HCT116 (cell line): ENCODE measurements at regions not wholly inside any gene's neighbourhood (a gene's known extent, or its start where the extent isn't known, plus 50 kb on each side); places are given as distances from the start of the nearest gene placed in this dataset.

Source experiments
- ATAC-seq: fragments of 200-7000 bp; cut with Tn5 transposase; 2 replicates; pipeline ENCODE4 v1.9.1; 2020; ENCODE audit warnings: mild to moderate bottlenecking, moderate library complexity
- BruUV-seq: library from RNA; stranded (reverse); fragments of 400-500 nt; replicated peaks from 2 replicates; lab custom pipeline; 2021; lab: Mats Ljungman, UMichigan
- CTCF ChIA-PET: fragments of 300-600 bp; sonication (Branson Sonifier 250); formaldehyde crosslinking; loops from one replicate; lab custom pipeline; 2021; ENCODE audit warnings: antibody characterized with exemption; lab: Charles Lee
- POLR2A ChIA-PET: fragments of 300-600, 350-600 bp; sonication (Branson Sonifier 250); formaldehyde crosslinking; loops from one replicate; lab custom pipeline; 2021; ENCODE audit warnings: antibody characterized with exemption; lab: Charles Lee
- RAD21 ChIA-PET, 2 experiments: fragments of 300-600 bp; sonication (Branson Sonifier 250); formaldehyde crosslinking; loops; one replicate each; lab custom pipeline; 2023; ENCODE audit warnings: low total read pairs in 2 of 2; ENCODE audit not compliant: uncharacterized antibody in 2 of 2, unreplicated experiment in 2 of 2, low non-redundant PET in 1 of 2; lab: Charles Lee
- DNase-seq: peaks from one replicate; pipeline ENCODE4 v3.0.0-alpha.2; 2010; ENCODE audit warnings: low read depth, low spot score
- H2AFZ ChIP-seq: fragments of 200-600 bp; shearing (Covaris generic), sonication (generic); 2 replicates; pipeline ENCODE4 v1.6.1; 2017; ENCODE audit warnings: low read depth, mixed run types, mixed read lengths, antibody characterized with exemption, low read length; ENCODE audit not compliant: poor library complexity, severe bottlenecking
- H3K27ac ChIP-seq: 2 replicates; pipeline ENCODE4 v1.5.1; 2012; ENCODE audit warnings: low read depth, low read length
- H3K27me3 ChIP-seq: fragments of 200-600 bp; sonication (generic); 2 replicates; pipeline ENCODE4 v1.6.1; 2016; ENCODE audit warnings: mixed run types, low read length, mixed read lengths; ENCODE audit not compliant: insufficient read depth
- H3K36me3 ChIP-seq, 2 experiments: fragments of 200-500 bp in 1 of 2; fragments of 200-600 bp in 1 of 2; sonication (Bioruptor generic) in 1 of 2; sonication (generic) in 1 of 2; 2 replicates each; pipeline versions ENCODE4 v1.5.1 to v1.6.1; 2014 to 2016; ENCODE audit warnings: low read length in 2 of 2, inconsistent platforms in 1 of 2, mixed read lengths in 1 of 2, mixed run types in 1 of 2; ENCODE audit not compliant: insufficient read depth in 2 of 2, control insufficient read depth in 1 of 2
- H3K4me1 ChIP-seq, 2 experiments: fragments of 200-600 bp in 1 of 2; sonication (generic) in 1 of 2; 2 replicates each; pipeline versions ENCODE4 v1.5.1 to v1.6.1; 2012 to 2017; ENCODE audit warnings: low read length in 2 of 2, inconsistent platforms in 1 of 2, mild to moderate bottlenecking in 1 of 2, mixed read lengths in 1 of 2, mixed run types in 1 of 2, moderate library complexity in 1 of 2; ENCODE audit not compliant: insufficient read depth in 2 of 2, control insufficient read depth in 1 of 2
- H3K4me2 ChIP-seq: fragments of 200-600 bp; sonication (generic); 2 replicates; pipeline ENCODE4 v1.6.1; 2017; ENCODE audit warnings: mixed run types, low read length, mixed read lengths
- H3K4me3 ChIP-seq, 2 experiments: fragments of 200-600 bp in 1 of 2; sonication (generic) in 1 of 2; replicated peaks in 1 of 2; 2 replicates each; pipeline ENCODE4 v1.5.1; 2011 to 2016; ENCODE audit warnings: low read length in 2 of 2, control low read depth in 1 of 2, low read depth in 1 of 2, mild to moderate bottlenecking in 1 of 2, mixed read lengths in 1 of 2, mixed run types in 1 of 2
- H3K79me2 ChIP-seq: fragments of 200-600 bp; sonication (generic); 2 replicates; pipeline ENCODE4 v1.6.1; 2017; ENCODE audit warnings: mild to moderate bottlenecking, mixed run types, low read length, moderate library complexity, mixed read lengths; ENCODE audit not compliant: insufficient read depth
- H3K9ac ChIP-seq: fragments of 200-600 bp; sonication (generic); 2 replicates; pipeline ENCODE4 v1.6.1; 2016; ENCODE audit warnings: low read length, mixed read lengths
- H3K9me2 ChIP-seq: fragments of 200-600 bp; sonication (generic), shearing (Covaris generic); 2 replicates; pipeline ENCODE4 v1.6.1; 2017; ENCODE audit warnings: mixed run types, mild to moderate bottlenecking, moderate library complexity; ENCODE audit not compliant: insufficient read depth
- H3K9me3 ChIP-seq, 2 experiments: fragments of 200-500 bp in 1 of 2; fragments of 200-600 bp in 1 of 2; sonication (Bioruptor generic) in 1 of 2; sonication (generic) in 1 of 2; 2 replicates each; pipeline ENCODE4 v1.6.1; 2014 to 2017; ENCODE audit warnings: low read length in 2 of 2, mixed read lengths in 2 of 2, inconsistent platforms in 1 of 2, low read depth in 1 of 2, mild to moderate bottlenecking in 1 of 2, mixed run types in 1 of 2, moderate library complexity in 1 of 2; ENCODE audit not compliant: control insufficient read depth in 1 of 2, insufficient read depth in 1 of 2
- H4K20me1 ChIP-seq: fragments of 200-600 bp; sonication (generic), shearing (Covaris generic); 2 replicates; pipeline ENCODE4 v1.6.1; 2017; ENCODE audit warnings: mixed run types, mild to moderate bottlenecking, moderate library complexity; ENCODE audit not compliant: insufficient read depth
- CBX3 ChIP-seq: IDR thresholded peaks from 2 replicates; pipeline ENCODE4 v1.6.1; 2012; ENCODE audit warnings: low read depth
- CEBPB ChIP-seq: IDR thresholded peaks from 2 replicates; pipeline ENCODE4 v1.6.1; 2012; ENCODE audit warnings: low read depth
- EGR1 ChIP-seq: IDR thresholded peaks from 2 replicates; pipeline ENCODE4 v1.6.1; 2012; ENCODE audit warnings: low read depth
- EZH2 ChIP-seq: fragments of 200-600 bp; sonication (generic); IDR thresholded peaks from 2 replicates; pipeline ENCODE4 v1.6.1; 2017; ENCODE audit warnings: antibody characterized with exemption, mixed run types
- EZH2phosphoT487 ChIP-seq: fragments of 200-600 bp; IDR thresholded peaks from 2 replicates; pipeline ENCODE4 v1.6.1; 2018; ENCODE audit warnings: antibody characterized with exemption, borderline replicate concordance
- FOSL1 ChIP-seq: IDR thresholded peaks from 2 replicates; pipeline ENCODE4 v1.6.1; 2012; ENCODE audit warnings: low read depth
- JUND ChIP-seq: IDR thresholded peaks from 2 replicates; pipeline ENCODE4 v1.6.1; 2012
- MAX ChIP-seq: IDR thresholded peaks from 2 replicates; pipeline ENCODE4 v1.6.1; 2012
- POLR2A ChIP-seq: IDR thresholded peaks from 2 replicates; pipeline ENCODE4 v1.7.0; 2011; ENCODE audit warnings: borderline replicate concordance; ENCODE audit not compliant: insufficient read depth, insufficient read length; ENCODE audit errors: extremely low read depth
- POLR2AphosphoS5 ChIP-seq: IDR thresholded peaks from 2 replicates; pipeline ENCODE4 v1.6.1; 2011; ENCODE audit warnings: mild to moderate bottlenecking, low read depth, low read length, moderate library complexity
- SIN3A ChIP-seq: IDR thresholded peaks from 2 replicates; pipeline ENCODE4 v1.6.1; 2012; ENCODE audit warnings: low read depth
- SRF ChIP-seq: IDR thresholded peaks from 2 replicates; pipeline ENCODE4 v1.6.1; 2012; ENCODE audit warnings: low read depth
- TCF7L2 ChIP-seq: IDR thresholded peaks from 2 replicates; pipeline ENCODE4 v1.7.0; 2011; ENCODE audit warnings: borderline replicate concordance, inconsistent platforms; ENCODE audit not compliant: insufficient read depth, insufficient read length; ENCODE audit errors: extremely low read depth
- YY1 ChIP-seq: IDR thresholded peaks from 2 replicates; pipeline ENCODE4 v1.6.1; 2011; ENCODE audit warnings: low read length, low read depth, moderate library complexity, mild to moderate bottlenecking; ENCODE audit not compliant: insufficient replicate concordance; ENCODE audit errors: extremely low read depth
- ZFX ChIP-seq: fragments of 450-650 bp; IDR thresholded peaks from 2 replicates; pipeline ENCODE4 v1.6.1; 2017
- ZNF274 ChIP-seq: fragments of 200-500 bp; sonication (Bioruptor generic); IDR thresholded peaks from 2 replicates; pipeline ENCODE4 v1.6.1; 2014; ENCODE audit warnings: mild to moderate bottlenecking, low read depth, low read length, inconsistent platforms
- intact Hi-C: fragments of 100-400 bp; cut with micrococcal nuclease; formaldehyde crosslinking; loops from 2 replicates; pipeline ENCODE4 v1.10.0; 2022
- TF ChIP-seq, protein P1 (sequence below), 3 experiments: fragments of 200-600 bp in 1 of 3; sonication (generic) in 1 of 3; IDR thresholded peaks in 2 of 3; conservative IDR thresholded peaks in 1 of 3; 2 replicates each; pipeline ENCODE4 v1.5.1; 2012 to 2017; ENCODE audit warnings: low read depth in 2 of 3, low read length in 2 of 3, antibody characterized with exemption in 1 of 3, borderline replicate concordance in 1 of 3, control low read depth in 1 of 3, mild to moderate bottlenecking in 1 of 3, mixed read lengths in 1 of 3, mixed run types in 1 of 3, moderate library complexity in 1 of 3; ENCODE audit not compliant: insufficient read depth in 1 of 3

DNA sequence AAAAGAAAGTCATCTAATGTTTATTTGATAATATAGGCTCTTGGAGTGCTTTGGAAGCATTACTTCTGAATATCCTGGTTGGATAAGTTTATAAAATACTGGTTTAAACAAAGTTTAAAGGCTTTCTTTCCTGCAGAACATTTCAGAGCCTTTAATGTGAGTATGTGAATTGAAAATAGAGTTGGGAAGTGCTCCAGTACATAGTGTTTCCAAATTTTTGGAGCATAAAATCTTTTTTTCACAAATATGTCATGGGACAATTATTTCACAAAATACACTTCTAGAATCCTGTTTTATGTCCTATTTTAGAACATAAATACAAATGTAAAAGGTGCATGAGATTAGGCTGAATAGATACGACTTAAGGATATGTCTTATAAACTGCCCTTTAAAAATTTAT, 158.9 kb upstream of the HNRNPA3 start:
- TF ChIP-seq SIN3A, result no peak
- TF ChIP-seq ZFX, result no peak
- no peak for TF ChIP-seq EZH2
- TF ChIP-seq POLR2AphosphoS5, result no peak
- TF ChIP-seq YY1, result no peak
- TF ChIP-seq CEBPB, result no peak
- no peak for TF ChIP-seq SRF
- no peak for TF ChIP-seq JUND
- TF ChIP-seq, protein P1, sequence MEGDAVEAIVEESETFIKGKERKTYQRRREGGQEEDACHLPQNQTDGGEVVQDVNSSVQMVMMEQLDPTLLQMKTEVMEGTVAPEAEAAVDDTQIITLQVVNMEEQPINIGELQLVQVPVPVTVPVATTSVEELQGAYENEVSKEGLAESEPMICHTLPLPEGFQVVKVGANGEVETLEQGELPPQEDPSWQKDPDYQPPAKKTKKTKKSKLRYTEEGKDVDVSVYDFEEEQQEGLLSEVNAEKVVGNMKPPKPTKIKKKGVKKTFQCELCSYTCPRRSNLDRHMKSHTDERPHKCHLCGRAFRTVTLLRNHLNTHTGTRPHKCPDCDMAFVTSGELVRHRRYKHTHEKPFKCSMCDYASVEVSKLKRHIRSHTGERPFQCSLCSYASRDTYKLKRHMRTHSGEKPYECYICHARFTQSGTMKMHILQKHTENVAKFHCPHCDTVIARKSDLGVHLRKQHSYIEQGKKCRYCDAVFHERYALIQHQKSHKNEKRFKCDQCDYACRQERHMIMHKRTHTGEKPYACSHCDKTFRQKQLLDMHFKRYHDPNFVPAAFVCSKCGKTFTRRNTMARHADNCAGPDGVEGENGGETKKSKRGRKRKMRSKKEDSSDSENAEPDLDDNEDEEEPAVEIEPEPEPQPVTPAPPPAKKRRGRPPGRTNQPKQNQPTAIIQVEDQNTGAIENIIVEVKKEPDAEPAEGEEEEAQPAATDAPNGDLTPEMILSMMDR (IDR thresholded peaks at IDR 0.05 in 2 of 3, conservative IDR thresholded peaks at IDR 0.05 in 1 of 3; ENCODE audit: borderline replicate concordance in 1 of 3, insufficient read depth in 1 of 3, low read depth in 2 of 3, low read length in 2 of 3), result no peak
- no peak for TF ChIP-seq CBX3
- TF ChIP-seq EZH2phosphoT487, result no peak
- TF ChIP-seq FOSL1, result no peak
- TF ChIP-seq ZNF274, result no peak
- no peak for TF ChIP-seq MAX
- no peak for TF ChIP-seq EGR1
- TF ChIP-seq TCF7L2, result no peak
- no peak for TF ChIP-seq POLR2A
- ChIA-PET POLR2A (no interaction called here), RAD21 (no interaction called here)

More for the DNA sequence above, 158.9 kb upstream of the HNRNPA3 start:
- Histone ChIP-seq H3K4me3 (no peak overlapping the region), H3K9me3 (no peaks in the 10 kb centered on the region), H3K79me2 (no peaks in the 10 kb centered on the region), H3K4me2 (no peak overlapping the region), H2AFZ (no peak overlapping the region), H4K20me1 (no peaks in the 10 kb centered on the region), H3K9me2 (no peaks in the 10 kb centered on the region), H3K27ac (no peak overlapping the region), H3K9ac (no peak overlapping the region), H3K36me3 (no peaks in the 10 kb centered on the region), H3K4me1 (no peaks in the 10 kb centered on the region), H3K27me3 (peaks cover 37% of the 10 kb centered on the region)
- intact Hi-C loops, result no loop called here
- ATAC-seq, result no peak
- no peak for DNase-seq
- BruUV-seq, result no TSS peak
- CTCF ChIA-PET, result interaction anchor here (1.2 kb wide), 1 partner anchor 400 kb away, joined by 4 read pairs; no protein-coding TSS in a partner anchor
